HG03280 (cell line): ENCODE measurements at regions not wholly inside any gene's neighbourhood (a gene's known extent, or its start where the extent isn't known, plus 50 kb on each side); places are given as distances from the start of the nearest gene placed in this dataset.

Experiments
- ATAC-seq: cut with Tn5 transposase; IDR thresholded peaks from one replicate; pipeline ENCODE4 v1.9.1; 2021; ENCODE audit warnings: mild to moderate bottlenecking, moderate library complexity; ENCODE audit not compliant: unreplicated experiment

DNA sequence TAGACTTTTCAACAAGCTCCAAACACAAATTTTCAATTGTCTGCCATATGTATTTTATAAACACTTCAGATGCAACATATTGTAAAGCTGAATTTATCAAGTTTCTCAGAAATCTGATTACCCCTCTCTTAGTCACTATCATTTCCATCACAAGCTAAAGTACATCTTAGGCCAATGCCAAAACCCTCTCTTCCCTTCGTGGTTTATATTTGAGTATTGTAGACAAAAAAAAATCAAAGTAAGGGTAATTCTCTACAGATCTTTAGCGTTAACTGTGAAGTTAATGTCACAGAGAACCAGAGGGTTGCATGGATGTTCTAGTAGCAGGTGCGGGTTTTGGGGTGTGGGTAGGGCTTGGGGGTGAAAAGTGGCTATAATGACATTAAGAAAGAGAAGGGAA is 387.7 kb upstream of the PTGER4 start:
- ATAC-seq = no peak

DNA sequence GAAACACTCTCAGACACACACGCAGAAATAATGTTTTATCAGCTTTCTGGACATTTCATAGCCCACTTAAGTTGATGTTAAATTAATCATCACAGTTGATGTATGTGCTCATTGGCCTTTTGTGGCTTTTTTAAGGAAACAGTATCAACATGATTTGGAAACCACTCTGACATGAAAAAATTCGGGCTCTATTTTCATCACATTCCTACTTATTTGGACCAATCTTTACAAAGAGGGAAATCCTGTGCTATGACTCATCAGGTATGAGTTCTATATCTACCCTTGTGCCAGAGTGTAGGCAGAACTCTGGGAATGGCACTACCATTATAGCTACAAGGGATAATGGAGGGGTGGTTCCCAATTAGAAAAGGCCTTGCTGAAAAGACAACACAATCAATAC is 388.4 kb upstream of the PTGER4 start:
- ATAC-seq = no peak

DNA sequence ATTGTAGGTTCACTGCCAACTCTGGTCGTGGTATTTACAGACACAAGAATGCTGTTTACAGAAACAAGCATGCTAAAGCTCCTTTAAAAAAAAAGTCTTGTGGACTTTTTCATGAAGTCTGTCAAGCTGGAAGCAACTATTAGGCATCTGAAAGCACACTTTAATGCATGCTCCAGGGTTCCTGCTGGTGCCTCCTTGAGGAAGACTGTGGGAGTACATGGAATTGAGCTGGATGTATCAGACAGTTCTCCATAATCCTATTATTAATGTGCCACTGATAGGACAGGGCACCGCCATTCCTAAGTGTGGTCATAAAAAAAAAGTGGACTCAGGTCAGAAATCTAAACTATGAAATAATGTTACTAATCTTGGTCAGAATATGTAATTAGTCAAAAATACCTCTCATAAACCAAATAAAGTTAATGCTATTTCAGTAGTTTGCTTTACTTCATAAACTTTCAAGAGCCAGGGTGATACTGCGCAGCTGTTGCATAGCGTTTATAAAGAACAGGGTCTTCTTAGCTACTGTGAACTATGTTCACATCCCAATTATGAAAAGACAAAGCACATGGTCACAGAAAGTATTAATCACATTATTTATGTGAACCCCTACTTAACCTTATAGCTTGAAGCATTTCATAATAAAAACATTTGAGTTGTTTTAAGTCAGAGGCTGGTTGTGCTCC is 390.8 kb upstream of the PTGER4 start:
- no peak for ATAC-seq

DNA sequence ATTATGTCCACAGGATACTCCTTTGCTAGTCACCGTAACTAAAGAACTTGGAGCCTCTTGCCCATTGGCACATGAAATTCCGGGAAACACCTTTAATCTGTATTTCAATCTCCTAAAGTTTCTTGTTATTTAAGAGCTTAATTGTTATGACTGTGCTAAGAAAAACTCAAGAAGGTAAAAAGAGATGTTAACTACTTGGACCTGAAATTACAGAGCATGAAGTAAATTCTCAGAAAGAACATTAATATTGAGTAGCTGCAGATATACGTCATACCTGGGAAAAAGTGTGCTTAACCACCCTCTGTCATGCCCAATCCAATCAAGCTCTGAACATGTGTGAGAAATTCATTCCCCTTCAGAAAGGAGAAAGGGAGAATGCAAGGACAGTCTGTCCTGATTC is 394.9 kb upstream of the PTGER4 start:
- ATAC-seq = no peak

DNA sequence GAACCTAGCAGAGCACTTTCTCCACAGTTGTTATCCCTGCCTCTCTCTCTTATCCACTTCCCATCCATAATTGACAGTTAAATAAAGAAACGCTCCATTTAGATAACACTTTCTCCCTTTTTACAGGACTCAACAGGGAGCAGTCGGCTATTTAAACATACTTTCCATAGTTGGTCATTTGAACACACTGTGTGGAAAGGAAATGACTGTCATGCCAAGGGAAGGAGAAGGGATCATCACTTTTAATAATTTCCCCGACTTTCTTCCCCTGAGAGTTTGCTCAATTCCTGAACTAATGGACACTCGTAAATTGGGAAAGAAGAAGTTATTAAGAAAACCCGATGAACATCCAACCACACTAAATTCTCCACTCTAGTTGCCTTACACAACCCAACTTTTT is 400.8 kb upstream of the PTGER4 start:
- ATAC-seq = no peak

DNA sequence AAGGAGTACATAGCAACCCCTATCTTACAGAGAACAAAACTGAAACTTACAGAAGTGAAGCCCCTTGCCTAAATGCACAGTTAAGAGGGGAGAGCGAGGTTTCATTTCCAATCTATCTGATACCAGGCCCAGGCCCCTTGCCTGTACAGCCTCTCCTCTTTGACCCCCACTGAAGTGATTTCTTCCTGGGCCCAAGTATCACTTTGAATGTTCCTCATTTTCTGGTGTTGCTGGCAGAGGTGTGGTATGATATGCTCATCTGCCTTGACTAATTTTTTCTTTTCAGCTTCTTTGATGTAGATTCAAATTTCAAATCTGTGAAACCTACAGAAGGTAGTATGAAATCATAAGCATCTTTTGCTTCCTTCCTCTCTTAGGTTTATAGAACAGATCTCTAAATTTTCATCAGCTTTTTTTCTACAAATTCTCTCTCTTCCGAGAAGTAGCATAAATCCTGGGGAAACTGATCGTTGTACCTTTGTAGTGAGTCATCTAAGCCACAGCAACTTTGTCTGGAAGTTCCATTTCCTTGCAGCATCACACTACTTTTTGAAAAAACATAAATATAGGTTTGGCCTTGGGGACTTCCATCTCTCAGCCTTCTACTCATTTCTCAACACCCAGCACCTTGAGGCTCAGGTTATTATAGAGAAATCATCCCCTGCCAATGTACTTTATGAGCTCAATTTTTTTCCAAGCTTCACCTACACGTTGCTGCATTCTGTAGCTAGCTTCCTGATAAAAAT is 402.4 kb upstream of the PTGER4 start:
- ATAC-seq = no peak

DNA sequence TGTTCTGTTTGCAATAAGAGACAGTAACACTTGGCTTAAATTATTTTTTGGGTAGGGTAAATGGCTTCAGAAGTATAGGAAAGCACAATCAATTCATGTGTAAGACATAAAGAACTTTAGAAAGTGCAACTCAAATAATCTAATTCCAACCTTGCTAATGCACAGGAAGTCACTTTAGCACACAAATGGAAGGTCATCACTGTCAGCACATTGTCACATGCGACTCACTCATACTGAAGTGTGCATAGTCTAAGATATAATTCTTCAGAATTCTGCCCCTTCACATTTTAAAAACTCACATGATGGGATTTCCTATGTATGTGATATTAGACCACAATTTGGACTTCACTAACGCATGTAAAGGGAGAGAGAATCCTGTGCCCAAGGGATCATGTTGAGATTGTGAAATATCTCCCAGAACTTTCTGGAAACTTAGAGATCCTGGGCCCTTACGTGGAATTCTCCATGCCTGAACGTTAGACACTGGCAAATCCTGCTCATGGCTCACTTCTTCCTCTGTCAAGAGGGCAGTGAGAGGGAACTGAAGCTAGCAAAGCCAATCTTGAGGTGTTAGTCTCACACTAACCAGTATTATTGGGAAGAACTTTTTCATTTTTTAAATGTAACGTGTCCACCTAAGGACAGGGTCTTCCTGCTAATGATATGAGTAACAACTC is 403.2 kb upstream of the PTGER4 start:
- no peak for ATAC-seq

DNA sequence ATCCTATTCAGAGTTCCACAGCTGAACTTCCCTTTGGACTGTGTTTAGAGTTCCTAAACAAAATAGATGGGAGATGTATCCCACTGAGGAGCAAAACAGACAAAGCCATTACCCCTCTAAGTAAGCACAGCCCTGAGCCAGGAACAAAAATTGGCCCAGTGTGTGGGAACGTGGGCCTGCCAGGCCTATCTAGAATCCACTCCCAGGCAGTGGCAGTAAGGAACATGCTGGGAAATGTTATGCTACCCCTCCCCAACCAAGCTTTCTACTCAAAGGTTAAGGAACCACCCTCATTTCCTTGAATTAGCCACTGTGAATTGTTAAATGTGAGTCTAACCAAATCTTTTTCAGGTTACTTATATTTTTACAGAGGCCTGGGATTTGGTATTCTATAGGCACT is 405.1 kb upstream of the PTGER4 start:
- ATAC-seq = no peak

DNA sequence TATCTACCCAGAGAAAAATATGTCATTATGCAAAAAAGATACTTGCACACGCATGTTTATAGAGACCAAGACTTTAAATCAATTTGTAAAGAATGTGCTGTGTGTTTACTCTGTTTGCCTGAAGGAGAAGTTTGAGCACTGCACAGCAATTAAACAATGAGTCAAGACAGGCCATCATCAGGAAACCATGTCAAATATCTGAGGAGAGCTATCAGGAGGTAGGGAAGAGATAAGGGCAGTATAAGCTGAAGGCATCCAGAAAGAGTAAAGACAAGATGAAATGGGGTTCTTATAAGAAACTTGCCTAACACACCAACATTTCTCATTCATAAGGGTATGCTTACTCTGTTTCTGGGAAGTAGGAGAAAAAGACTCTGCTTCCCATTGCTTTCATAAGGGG is 405.8 kb upstream of the PTGER4 start:
- ATAC-seq = no peak

DNA sequence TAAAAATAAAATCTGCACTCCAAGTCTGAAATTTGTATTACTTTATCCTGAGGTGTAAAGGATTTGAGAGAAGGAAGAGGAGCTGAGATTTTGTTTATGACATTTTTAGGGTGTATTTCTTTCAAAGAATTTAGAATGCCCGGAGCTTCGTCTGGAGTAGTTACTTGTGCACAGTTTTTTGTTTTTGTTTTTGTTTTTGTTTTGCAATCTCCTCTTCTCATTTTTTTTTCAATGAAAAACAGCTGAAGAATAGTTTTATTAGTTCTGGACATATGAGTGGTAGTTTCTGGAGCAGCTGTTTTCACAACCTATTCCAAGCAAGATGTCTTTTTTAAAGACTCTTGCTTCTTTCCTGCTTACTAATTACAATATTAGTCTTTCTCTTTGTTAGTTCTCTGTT is 408.2 kb upstream of the PTGER4 start:
- ATAC-seq = no peak

DNA sequence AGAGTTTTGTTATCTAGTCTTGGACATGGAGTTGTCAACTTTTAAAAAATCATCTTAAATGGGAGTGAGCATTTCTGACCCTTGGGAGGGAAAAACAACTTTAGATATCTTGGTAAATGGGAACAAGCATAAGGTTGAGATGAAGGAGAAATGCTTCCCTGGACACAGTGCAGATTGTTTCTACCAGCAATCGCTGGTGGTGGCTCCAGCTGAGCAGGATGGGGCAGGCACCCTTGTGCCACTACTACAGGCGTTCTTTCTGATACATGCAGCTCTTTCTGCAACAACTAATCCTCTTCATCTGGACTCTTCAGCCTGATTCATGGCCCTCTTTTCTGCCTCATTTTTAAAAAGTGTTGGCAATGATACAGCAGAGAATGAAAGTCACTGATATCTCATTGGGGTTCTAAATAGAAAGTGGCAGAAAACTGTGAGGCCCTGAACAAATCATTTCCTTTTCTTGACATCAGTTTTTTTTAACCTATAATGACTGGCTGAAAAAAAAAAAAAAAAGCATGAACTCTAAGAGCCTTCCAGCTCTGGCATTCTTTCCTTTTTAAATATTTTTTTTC is 409.4 kb upstream of the PTGER4 start:
- no peak for ATAC-seq

DNA sequence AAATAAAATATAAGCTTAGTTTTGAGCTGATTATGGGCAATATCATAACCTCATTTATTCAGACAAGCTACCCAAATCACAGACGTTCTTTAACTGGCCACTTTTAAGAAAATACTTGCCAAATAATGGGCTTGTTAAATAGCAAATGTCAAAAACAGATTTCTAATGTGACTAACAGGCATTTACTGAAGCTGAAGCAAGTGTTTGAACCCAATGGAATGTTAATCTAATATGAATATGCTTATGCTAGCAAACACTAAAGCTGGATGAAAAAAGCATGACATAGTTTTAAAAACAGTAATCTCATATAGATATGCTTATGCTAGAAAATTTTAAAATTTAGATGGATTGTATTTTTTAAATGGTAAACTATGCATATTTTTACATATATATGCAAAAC is 411.6 kb upstream of the PTGER4 start:
- no peak for ATAC-seq

DNA sequence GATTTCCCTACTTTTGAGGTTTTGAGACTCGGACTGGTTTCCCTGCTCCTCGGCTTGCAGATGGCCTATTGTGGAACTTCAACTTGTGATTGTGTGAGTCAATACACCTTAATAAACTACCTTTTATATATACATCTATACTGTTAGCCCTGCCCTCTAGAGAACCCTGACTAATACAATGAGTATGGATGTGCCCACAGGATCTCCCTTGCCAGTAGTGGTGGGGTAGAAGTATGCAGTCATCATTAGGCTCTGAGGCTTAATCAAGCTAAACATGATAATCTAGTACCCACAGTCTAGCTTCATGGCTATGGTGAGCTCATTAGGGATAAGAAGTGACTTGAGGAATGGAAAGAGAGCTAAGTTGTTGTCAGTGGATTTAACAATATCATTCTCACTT is 412.8 kb upstream of the PTGER4 start:
- no peak for ATAC-seq

DNA sequence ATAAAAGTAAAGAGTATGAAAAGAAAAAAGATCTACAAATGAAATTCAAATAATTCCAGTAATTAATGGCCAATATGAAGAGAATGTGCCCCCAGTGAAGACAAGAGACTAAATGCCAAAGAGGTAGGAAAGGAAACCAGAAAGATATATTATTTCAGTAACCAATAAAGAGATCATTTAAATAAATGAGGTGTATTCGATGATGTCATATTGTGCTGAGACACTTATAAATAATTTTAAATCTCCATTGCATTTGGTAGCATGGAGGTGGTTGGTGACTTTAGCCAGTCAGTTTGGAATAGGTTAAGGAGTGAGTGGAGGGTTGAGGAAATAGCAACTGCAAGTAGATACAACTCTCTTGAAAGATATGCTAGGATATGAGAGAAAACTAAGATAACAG is 417.7 kb upstream of the PTGER4 start:
- ATAC-seq = no peak

DNA sequence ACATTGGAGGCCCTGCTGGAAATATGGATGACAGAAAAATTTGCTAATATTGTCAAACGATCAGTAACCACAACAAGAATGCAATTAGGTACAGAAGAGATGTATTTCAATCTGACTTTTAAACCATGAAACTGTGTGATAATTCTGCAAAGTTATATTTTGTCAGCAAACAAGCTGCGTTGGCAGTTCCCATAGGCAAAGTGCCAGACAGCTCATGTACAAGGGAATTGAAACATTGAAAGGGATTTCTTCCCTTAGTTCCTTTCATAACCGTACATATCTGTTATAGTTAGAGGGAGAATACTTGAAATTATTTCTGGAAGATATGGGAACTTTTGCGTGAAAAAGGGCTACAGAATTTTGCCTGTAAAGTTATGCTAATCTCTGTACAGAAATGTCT is 419.4 kb upstream of the PTGER4 start:
- no peak for ATAC-seq

DNA sequence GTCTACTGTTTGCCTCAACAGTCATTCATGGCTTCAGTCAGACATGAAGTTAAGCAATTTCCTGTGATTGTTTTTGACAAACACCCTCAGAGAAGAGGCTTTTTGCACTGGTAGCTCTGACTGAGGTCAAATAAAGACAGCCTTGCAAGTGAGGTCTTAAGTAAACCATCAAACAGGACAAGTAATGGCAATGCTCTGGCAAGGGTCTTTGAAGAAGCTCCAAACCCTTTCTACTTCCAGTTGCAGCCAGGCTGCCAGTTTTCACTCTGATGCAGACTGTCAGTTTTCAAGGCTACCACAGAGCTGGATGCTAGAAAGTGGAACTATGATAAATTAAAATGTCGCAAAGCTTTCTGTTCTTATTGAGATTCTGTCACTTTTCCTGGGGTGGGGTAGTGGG is 421.5 kb upstream of the PTGER4 start:
- ATAC-seq = no peak

DNA sequence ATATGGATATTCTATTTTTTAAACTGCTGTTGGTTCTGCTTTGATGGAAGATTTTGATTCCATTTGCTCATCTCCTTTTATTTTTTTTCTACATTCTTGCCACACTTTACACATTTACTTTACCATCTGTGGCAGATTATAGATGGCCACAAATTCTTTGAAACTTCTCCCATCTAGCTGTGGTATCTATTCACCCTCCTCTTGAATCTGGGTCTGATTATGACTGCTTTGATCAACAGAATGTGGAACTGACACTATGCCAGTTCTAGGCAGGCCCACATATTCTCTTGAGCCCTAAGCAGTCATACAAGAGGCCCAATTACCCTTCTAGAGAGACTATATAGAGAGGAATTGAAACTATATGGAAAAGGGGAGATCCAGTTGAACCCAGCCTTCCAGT is 439.0 kb upstream of the PTGER4 start:
- no peak for ATAC-seq

DNA sequence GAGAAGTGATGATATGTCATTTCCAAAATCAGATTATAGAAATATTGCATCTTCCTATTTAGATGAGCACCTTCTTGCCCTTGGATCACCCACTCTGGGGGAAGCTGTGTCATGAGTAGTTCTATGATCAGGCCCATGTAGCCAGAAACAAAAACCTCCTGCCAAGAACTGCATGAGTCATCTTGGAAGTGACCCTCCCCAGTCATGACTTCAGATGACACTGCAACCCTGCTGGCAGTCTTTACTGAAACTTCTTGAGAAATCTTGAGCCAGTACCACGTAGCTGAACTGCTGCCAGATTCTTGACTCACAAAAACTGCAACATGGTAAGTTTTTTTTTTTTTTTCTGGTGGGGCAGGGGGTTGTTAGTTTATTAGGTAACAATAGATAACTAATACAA is 439.6 kb upstream of the PTGER4 start:
- ATAC-seq = no peak

DNA sequence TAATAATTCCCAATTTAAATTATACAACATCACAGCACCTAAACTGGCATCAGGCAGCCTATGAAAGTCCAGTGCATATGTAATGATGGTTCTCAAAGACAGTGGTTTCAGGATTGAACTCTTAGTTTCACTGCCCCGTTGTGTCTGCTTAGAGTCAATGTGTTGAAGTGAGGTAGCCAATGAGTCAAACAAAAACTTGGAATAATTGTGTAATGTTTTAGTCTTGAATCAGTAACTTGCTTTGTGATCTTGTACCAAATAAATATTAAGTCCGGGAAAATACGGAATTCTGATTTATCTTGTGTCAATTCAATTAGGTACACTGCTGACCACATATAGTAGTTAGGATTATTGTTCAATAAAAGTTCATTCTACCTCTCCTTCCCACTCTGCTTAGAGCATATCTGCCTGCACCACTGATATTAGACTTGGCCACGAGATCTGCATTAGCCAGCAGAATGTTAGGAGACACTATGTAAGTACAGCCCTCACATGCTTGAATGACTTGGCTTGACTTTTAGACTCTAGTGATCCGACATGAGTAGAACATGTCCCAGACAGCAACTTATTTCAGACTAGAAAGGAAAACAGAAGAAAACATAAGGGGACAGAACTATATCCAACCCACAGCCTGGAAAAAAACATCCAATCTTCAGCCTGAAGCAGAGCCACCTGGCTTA is 441.5 kb upstream of the PTGER4 start:
- ATAC-seq = no peak

DNA sequence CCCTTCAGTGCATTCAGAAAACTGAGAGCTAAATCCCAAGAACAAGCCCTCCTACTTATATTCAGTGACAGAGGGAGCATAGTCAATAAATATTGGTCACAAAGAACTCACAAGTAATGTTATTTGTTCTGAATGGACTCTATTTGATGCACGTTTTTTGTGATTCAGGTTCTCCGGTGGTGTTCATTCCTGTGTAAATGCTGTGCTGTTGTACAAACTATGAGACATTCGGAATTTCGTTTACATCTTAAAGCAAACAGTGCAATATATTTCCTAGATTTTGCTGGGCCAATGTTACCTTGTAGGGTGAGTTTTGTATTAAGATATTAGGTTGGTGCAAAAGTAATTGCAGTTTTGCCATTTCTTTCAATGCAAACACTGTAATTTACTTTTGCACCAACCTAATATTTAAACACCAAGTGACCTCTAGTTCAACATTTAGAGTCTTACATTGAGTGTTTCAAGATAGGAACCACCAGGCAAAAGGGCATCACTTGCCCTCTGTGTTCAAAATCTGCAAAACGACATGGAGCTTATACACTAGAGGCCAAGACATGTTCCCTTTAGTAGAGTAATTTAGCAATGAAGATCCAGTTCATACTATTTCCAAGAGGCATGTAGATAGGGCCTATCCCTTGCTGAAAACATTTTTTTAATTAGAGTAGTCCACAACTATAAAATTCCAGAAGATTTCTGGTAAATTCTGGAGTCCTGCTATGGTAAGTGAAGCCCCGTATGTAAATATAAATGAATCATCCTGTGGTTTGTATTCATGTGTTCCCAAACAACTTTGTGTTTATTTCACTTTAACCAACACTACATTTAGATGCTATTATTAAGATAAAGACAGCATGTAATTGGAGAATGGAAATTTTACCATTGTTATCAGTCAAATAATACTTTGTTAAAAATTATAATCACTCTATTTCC is 444.0 kb upstream of the PTGER4 start:
- no peak for ATAC-seq
